22Rv1 (cell line): ENCODE measurements at regions not wholly inside any gene's neighbourhood (a gene's known extent, or its start where the extent isn't known, plus 50 kb on each side); places are given as distances from the start of the nearest gene placed in this dataset.

Experiments
- ZFX ChIP-seq: fragments of 450-650 bp; IDR thresholded peaks from 2 replicates; pipeline ENCODE4 v1.6.1; 2017; ENCODE audit warnings: antibody characterized with exemption, borderline replicate concordance
- TF ChIP-seq, protein P1 (sequence below): fragments of 450-650 bp; IDR thresholded peaks from 2 replicates; pipeline ENCODE4 v1.5.1; 2017; ENCODE audit warnings: mild to moderate bottlenecking

DNA sequence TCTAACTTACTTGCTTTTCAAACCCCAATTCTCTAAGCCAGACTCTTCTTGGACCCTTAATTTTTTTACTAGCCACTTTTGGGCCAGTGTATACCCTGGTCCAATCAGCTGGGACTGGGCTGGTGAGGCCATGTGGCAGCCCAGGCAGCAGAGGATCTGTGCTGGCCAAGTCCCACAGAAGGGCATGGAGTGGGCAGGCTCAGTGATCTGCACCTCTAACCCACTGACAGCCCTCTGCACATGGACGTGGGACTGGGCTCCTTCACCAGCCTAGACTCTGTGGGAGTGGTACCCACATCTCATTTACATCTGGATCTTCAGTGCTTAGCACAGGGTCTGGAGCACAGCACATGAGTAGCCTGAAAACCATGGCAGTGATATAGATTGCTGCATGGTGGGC, 56.1 kb upstream of the PRR23C start:
- TF ChIP-seq, protein P1, sequence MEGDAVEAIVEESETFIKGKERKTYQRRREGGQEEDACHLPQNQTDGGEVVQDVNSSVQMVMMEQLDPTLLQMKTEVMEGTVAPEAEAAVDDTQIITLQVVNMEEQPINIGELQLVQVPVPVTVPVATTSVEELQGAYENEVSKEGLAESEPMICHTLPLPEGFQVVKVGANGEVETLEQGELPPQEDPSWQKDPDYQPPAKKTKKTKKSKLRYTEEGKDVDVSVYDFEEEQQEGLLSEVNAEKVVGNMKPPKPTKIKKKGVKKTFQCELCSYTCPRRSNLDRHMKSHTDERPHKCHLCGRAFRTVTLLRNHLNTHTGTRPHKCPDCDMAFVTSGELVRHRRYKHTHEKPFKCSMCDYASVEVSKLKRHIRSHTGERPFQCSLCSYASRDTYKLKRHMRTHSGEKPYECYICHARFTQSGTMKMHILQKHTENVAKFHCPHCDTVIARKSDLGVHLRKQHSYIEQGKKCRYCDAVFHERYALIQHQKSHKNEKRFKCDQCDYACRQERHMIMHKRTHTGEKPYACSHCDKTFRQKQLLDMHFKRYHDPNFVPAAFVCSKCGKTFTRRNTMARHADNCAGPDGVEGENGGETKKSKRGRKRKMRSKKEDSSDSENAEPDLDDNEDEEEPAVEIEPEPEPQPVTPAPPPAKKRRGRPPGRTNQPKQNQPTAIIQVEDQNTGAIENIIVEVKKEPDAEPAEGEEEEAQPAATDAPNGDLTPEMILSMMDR = no peak
- no peak for TF ChIP-seq ZFX
